Activated CD4-positive, alpha-beta memory T cell treated with anti-CD3 and anti-CD28 coated beads, Interleukin-2, amount 10 ng/mL, durations not matched to agents 7 days and 5 days (primary cell): ENCODE measurements at regions not wholly inside any gene's neighbourhood (a gene's known extent, or its start where the extent isn't known, plus 50 kb on each side); places are given as distances from the start of the nearest gene placed in this dataset.
"Not testable (repeated sequence)": the region's sequence is repeated elsewhere in the genome, so short reads cannot be mapped to it uniquely, and the experiment has no call there.

Experiments
- CTCF ChIA-PET: fragments of 350-600 bp; sonication (Branson Sonifier 250); formaldehyde crosslinking; loops from one replicate; lab custom pipeline; 2021; ENCODE audit warnings: antibody characterized with exemption, inconsistent platforms; lab: Charles Lee
- POLR2A ChIA-PET: fragments of 350-600 bp; sonication (Branson Sonifier 250); formaldehyde crosslinking; loops from one replicate; lab custom pipeline; 2021; ENCODE audit warnings: antibody characterized with exemption; lab: Charles Lee
- DNase-seq: peaks from one replicate; pipeline ENCODE4 v3.0.0-alpha.2; 2020
- H3K27ac Mint-ChIP-seq: one replicate; pipeline ENCODE4 v1.8.0; 2021; ENCODE audit warnings: mild to moderate bottlenecking, mixed read lengths
- H3K27me3 Mint-ChIP-seq: one replicate; pipeline ENCODE4 v1.8.0; 2021; ENCODE audit warnings: mixed read lengths
- H3K36me3 Mint-ChIP-seq: one replicate; pipeline ENCODE4 v1.8.0; 2021; ENCODE audit warnings: low read depth, mixed read lengths
- H3K4me1 Mint-ChIP-seq: one replicate; pipeline ENCODE4 v1.8.0; 2021; ENCODE audit warnings: mixed read lengths
- H3K4me3 Mint-ChIP-seq: one replicate; pipeline ENCODE4 v1.8.0; 2021; ENCODE audit warnings: mild to moderate bottlenecking, mixed read lengths
- H3K9me3 Mint-ChIP-seq: one replicate; pipeline ENCODE4 v1.8.0; 2021; ENCODE audit warnings: mixed read lengths

DNA sequence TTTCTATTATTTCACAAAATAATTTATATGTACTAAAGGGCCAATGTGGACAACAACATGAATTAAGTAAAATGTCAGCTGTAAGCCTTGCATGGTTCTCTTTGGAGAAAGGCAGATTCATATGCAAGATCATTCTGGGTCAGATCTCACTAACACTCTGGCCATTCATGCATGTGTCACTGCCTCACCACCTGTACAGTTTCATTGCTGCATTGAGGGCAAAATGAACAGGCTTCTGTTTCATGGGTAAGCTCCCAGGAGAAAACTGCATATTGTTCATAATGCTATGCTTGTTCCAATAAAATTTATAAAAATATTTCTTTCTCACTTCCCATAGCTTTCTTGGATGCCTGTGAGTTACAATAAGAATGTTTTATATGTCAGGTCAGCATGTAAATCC is 275.2 kb downstream of the ZNF248 start:
- Mint-ChIP-seq H3K27me3 (no peaks in the 10 kb centered on the region), H3K4me1 (no peaks in the 10 kb centered on the region), H3K4me3 (no peak overlapping the region), H3K27ac (no peak overlapping the region), H3K36me3 (no peaks in the 10 kb centered on the region), H3K9me3 (peaks cover 13% of the 10 kb centered on the region)
- ChIA-PET POLR2A (no interaction called here), CTCF (no interaction called here)
- no peak for DNase-seq

DNA sequence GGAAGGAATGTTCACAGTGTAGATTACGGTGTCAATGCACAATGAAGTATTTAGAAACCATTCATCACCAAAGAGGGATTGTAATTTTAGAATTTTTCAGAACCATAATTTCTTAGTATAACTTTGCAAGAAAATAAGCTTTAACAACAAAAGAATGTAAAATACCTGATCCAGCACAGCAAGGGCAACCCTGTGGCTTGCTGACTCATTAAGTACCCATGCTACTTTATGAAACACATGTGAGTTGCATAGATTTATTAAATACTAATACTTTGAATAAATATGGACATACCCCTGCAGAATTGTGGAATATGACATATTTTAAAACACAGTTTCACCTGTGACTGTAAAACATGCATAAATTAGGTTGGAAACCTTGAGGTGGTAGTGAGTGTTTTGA is 281.3 kb downstream of the ZNF248 start:
- no peak for DNase-seq
- no peaks in the 10 kb centered on the region for H3K36me3 Mint-ChIP-seq
- H3K4me3 Mint-ChIP-seq: no peak overlapping the region
- H3K4me1 Mint-ChIP-seq: no peaks in the 10 kb centered on the region
- no peak overlapping the region for H3K27ac Mint-ChIP-seq
- peaks cover 8% of the 10 kb centered on the region for H3K9me3 Mint-ChIP-seq
- no peaks in the 10 kb centered on the region for H3K27me3 Mint-ChIP-seq
- POLR2A ChIA-PET: no interaction called here
- CTCF ChIA-PET: no interaction called here

DNA sequence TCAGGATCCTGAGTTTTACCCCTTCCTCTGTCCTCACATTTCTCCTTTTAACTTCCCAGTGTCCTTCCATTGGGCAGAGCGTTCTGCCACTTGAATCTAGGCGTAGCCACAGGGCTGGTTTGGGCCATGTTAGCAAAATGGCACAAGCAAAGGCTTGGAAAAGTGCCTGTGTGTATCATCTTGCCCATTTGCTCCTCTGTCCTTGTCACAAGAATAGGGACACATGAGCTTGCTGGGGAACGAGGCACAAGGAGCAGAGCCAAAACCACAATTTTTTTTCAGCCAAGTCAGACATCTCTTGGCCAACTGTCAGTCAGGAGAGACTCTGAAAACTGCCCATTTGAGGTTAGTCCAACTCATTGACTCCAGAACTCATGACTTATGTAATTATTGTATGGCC is 285.2 kb downstream of the ZNF248 start:
- Mint-ChIP-seq H3K27me3 (no peaks in the 10 kb centered on the region), H3K4me1 (no peaks in the 10 kb centered on the region), H3K27ac (no peak overlapping the region), H3K4me3 (no peak overlapping the region), H3K9me3 (peaks cover 8% of the 10 kb centered on the region), H3K36me3 (no peaks in the 10 kb centered on the region)
- ChIA-PET POLR2A (no interaction called here), CTCF (no interaction called here)
- no peak for DNase-seq

DNA sequence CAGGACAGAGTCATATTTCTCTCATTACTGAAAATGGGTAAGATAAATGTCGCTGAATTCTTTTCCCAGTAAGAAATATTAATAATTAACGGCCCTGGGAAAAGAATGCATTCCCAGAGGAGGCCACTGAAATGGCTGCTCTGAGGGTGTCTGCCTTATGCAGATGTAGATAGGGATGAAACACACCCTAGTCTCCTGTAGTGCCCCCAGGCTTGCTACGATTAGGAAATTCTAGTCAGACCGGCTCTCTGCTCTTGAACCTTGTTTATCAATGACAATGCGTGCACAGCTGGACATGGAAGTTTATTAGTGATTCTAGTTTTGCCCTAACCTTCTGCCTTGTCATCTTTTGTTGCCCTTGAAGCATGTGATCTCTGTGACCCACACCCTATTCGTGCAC is 291.1 kb downstream of the ZNF248 start:
- Mint-ChIP-seq H3K9me3 (peaks cover 11% of the 10 kb centered on the region), H3K4me1 (no peaks in the 10 kb centered on the region), H3K36me3 (no peaks in the 10 kb centered on the region), H3K4me3 (no peak overlapping the region), H3K27me3 (no peaks in the 10 kb centered on the region), H3K27ac (no peak overlapping the region)
- POLR2A ChIA-PET: no interaction called here
- no peak for DNase-seq
- CTCF ChIA-PET: no interaction called here

DNA sequence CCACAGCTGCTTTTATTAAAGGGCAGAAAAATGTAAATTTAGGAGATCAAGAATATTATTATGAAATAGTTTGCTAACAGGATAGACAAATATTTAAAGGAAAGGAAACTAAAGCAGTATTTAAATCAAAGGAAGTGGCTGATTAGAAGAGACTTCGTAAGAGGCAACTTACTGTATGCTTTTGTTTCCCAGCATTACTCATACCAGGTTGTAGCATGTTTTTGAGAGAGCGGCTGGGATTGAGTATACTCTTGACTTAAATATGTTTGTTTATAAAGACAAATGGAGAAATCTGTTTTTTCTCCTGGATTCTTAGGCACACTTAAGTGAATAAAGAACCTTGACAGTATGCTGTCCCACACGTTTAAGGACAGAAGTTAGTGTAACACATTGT is 293.7 kb downstream of the ZNF248 start:
- H3K36me3 Mint-ChIP-seq: no peaks in the 10 kb centered on the region
- CTCF ChIA-PET: no interaction called here

DNA sequence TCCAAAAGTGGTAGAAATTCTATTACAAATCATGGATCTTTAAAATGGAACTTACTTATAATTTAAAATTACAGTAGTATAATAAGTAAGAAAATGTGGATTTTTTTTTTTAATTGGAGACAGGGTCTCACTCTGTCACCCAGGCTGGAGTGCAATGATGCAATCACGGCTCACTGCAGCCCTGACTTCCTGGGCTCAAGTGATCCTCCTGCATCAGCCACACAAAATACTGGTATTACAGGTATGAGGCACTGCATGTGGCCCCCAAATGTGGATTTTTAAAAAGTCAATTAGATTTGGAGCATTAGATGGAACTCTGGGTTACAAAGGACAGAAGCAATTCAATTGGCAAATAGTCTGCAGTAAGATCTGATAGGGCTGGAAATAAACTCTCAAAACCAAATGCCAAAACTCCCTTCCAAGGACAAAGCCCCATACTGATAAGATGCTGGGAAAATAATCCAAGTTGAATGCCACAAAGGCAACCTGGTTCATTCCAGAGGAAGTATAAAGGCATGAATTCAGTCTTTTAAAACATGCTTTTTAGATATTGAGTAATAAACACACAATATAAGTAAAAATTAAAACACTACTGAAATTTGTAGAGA is 294.2 kb downstream of the ZNF248 start:
- Mint-ChIP-seq H3K4me3 (no peak overlapping the region), H3K27ac (no peak overlapping the region), H3K9me3 (peaks cover 14% of the 10 kb centered on the region), H3K27me3 (no peaks in the 10 kb centered on the region), H3K36me3 (no peaks in the 10 kb centered on the region), H3K4me1 (no peaks in the 10 kb centered on the region)
- no peak for DNase-seq
- ChIA-PET CTCF (no interaction called here), POLR2A (no interaction called here)

More for the DNA sequence above, 293.7 kb downstream of the ZNF248 start:
- POLR2A ChIA-PET: no interaction called here
- H3K4me3 Mint-ChIP-seq: no peak overlapping the region
- peaks cover 14% of the 10 kb centered on the region for H3K9me3 Mint-ChIP-seq
- no peaks in the 10 kb centered on the region for H3K4me1 Mint-ChIP-seq
- H3K27me3 Mint-ChIP-seq: no peaks in the 10 kb centered on the region
- no peak overlapping the region for H3K27ac Mint-ChIP-seq
- no peak for DNase-seq

DNA sequence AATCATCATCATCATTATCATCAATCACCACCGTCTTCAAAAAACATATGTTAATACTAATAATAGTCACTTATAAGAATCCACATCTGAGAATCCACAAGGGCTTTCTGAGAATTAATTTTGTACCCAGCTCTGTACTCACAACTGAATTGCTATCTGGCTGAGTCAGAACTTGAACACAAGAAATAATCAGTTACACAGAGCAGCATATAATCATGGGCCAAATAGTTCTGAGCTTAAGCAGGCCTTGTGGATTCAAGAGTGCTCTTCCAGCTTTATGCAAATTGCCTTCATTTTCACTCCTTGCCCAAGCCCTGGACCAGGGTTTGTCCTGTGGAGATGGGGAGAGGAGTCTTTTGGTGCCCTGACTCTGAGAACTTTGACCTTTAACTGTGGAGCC is 304.5 kb downstream of the ZNF248 start:
- no peaks in the 10 kb centered on the region for H3K36me3 Mint-ChIP-seq
- POLR2A ChIA-PET: no interaction called here
- H3K27me3 Mint-ChIP-seq: no peaks in the 10 kb centered on the region
- H3K9me3 Mint-ChIP-seq: peaks cover 24% of the 10 kb centered on the region
- CTCF ChIA-PET: no interaction called here
- no peaks in the 10 kb centered on the region for H3K4me1 Mint-ChIP-seq
- H3K4me3 Mint-ChIP-seq: no peak overlapping the region
- no peak for DNase-seq
- H3K27ac Mint-ChIP-seq: no peak overlapping the region

DNA sequence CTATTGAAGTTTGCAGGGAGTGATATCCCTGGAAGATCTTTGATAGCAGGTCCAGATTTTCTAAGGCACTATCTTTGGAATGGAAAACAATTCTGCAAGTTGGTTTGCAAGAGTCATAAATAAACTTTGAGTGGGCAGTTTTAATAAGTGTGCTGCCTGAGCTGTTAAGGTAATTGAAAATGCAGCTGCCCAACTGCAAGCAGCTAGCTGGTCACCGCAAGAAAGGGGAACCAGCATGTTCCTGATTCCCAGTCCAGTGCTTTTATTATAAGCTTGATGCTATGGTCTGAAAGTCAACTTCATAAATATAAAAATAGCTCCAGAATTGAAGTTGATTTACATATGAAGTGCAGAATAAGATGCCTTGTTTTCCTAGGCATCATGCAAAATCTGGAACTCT is 308.4 kb downstream of the ZNF248 start:
- Mint-ChIP-seq H3K27ac (no peak overlapping the region), H3K9me3 (peaks cover 9% of the 10 kb centered on the region), H3K36me3 (no peaks in the 10 kb centered on the region), H3K27me3 (no peaks in the 10 kb centered on the region), H3K4me3 (no peak overlapping the region), H3K4me1 (no peaks in the 10 kb centered on the region)
- DNase-seq: no peak
- CTCF ChIA-PET: no interaction called here
- POLR2A ChIA-PET: no interaction called here

DNA sequence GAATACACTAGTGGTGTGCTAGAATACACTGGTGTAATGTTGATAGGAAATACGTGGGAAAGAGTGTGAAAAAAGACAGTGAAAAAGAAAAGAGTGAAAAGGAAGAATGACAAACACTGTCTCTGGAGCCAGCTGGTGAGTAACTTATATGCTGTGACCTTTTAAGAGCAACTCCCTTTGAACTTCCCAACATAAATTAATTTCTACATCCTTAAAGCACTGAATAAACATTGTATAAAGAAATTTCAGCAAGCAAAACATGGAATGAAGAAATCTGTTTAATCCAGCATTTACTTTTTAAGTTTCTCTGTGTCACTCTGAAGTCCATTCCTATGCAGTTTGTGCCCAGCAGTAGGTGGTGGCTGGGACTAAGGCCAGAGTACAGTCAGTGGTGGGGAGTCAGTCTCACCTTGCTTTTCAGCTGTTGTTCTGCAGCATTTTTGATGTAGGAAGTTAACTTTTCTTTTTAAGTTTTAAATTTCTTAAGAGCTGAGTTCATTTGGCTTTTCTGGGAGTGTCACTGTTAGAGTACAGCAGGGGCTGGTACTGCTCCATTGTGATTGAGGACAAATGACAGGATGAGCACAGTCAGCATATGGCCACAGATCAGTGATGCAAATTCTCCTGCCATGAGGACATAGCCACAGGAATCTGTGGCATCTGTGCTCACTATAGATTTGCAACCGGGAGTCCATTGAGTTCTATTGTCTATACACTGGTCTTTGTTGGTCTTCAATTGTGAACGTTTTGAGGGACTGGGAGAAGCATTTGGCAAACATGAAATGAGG is 321.8 kb downstream of the ZNF248 start:
- ChIA-PET POLR2A (no interaction called here), CTCF (no interaction called here)
- no peak for DNase-seq
- H3K27me3 Mint-ChIP-seq: no peaks in the 10 kb centered on the region
- H3K36me3 Mint-ChIP-seq: no peaks in the 10 kb centered on the region
- no peak overlapping the region for H3K4me3 Mint-ChIP-seq
- no peak overlapping the region for H3K27ac Mint-ChIP-seq
- H3K4me1 Mint-ChIP-seq: no peaks in the 10 kb centered on the region
- H3K9me3 Mint-ChIP-seq: peaks cover 11% of the 10 kb centered on the region

DNA sequence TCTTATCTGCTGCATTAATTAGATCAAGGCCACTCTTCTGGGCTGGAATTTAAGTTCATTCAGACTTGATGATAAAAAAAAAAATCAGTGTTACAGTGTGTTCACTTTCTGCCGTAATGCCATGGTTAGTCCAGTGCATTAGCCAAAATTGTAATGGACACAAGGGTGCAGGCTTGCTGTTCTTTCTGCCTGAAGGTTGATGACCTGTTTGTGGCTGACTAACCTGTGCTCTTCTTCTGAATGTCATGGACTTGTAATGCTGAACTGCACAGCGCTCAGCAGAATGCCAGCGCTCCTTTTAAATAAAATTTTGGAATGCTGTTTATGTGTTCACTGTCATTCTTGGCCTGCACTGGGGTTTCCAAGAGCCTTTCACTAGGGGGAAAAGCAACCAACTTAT is 323.2 kb downstream of the ZNF248 start:
- Mint-ChIP-seq H3K4me3 (no peak overlapping the region), H3K9me3 (peaks cover 10% of the 10 kb centered on the region), H3K27me3 (no peaks in the 10 kb centered on the region), H3K4me1 (no peaks in the 10 kb centered on the region), H3K27ac (no peak overlapping the region), H3K36me3 (no peaks in the 10 kb centered on the region)
- no peak for DNase-seq
- ChIA-PET CTCF (no interaction called here), POLR2A (no interaction called here)

DNA sequence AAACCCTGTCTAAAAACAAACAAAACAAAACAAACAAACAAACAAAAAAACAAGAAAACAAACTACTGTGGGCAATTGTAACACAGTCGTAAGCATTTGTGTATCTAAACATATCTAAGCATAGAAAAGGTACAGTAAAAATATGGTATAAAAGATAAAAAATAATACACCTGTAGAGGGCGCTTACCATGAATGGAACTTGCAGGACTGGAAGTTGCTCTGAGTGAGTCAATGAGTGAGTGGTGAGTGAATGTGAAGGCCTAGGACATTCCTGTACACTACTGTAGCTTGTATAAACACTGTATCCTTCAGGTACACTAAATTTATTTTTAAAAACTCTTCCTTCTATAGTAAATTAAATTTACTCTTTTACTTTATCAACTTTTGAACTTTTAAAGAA is 332.0 kb downstream of the ZNF248 start:
- H3K9me3 Mint-ChIP-seq: peaks cover 15% of the 10 kb centered on the region
- H3K27me3 Mint-ChIP-seq, DNase-seq, POLR2A ChIA-PET, H3K27ac Mint-ChIP-seq, H3K4me1 Mint-ChIP-seq, H3K4me3 Mint-ChIP-seq, H3K36me3 Mint-ChIP-seq: not testable (repeated sequence)
- CTCF ChIA-PET: interaction anchor here (0.6 kb wide), 1 partner anchor 452 kb away, joined by 3 read pairs; no protein-coding TSS in a partner anchor

DNA sequence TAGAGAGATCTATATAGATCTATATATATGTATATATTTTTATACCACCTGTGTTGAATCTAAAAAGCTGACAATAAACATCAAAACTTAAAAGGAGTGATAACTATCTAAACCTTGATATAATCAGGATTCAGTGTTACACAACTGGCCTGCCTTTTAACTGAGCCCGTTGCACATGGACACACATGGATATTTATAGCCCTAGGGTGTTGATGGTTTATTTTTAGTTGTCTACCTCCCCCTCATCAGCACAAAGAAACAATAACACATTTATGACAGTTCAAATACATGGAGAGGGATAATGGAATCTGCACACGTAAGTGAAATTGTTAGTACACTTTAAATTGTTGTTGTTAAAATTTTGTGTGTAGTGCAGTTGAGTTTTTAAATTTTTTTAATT is 336.9 kb downstream of the ZNF248 start:
- POLR2A ChIA-PET: no interaction called here
- DNase-seq: no peak
- Mint-ChIP-seq H3K4me1 (no peaks in the 10 kb centered on the region), H3K27me3 (no peaks in the 10 kb centered on the region), H3K36me3 (no peaks in the 10 kb centered on the region), H3K27ac (no peak overlapping the region), H3K4me3 (no peak overlapping the region), H3K9me3 (peaks cover 11% of the 10 kb centered on the region)
- CTCF ChIA-PET: no interaction called here

DNA sequence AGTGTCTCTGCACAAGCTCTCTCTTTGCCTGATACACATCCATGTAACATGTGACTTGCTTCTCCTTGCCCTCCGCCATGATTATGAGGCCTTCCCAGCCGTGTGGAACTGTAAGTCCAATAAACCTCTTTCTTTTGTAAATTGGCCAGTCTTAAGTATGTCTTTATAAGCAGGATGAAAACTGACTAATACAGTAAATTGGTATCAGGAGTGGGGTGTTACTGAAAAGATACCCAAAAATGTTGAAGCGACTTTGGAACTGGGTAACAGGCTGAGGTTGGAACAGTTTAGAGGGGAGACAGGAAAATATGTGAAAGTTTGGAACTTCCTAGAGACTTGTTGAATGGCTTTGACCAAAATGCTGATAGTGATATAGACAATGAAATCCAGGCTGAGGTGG is 346.9 kb downstream of the ZNF248 start:
- H3K27ac Mint-ChIP-seq, H3K36me3 Mint-ChIP-seq, H3K27me3 Mint-ChIP-seq, CTCF ChIA-PET, H3K4me1 Mint-ChIP-seq, H3K4me3 Mint-ChIP-seq, DNase-seq, POLR2A ChIA-PET: not testable (repeated sequence)
- H3K9me3 Mint-ChIP-seq: peaks cover 22% of the 10 kb centered on the region

DNA sequence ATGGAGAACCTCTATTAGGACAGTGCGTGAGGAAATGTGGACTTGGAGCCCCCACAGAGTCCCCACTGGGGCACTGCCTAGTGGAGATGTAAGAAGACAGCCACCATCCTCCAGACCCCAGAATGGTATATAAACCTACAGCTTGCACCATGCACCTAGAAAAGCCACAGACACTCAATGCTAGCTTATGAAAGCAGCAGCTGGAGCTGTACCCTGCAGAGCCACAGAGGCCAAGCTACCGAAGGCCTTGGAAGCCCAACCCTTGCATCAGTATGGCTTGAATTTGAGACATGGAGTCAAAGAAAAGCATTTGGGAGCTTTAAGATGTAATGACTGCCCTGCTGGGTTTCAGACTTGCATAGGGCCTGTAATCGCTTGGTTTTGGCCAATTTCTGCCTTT is 361.3 kb downstream of the ZNF248 start:
- Mint-ChIP-seq H3K27me3 (no peaks in the 10 kb centered on the region), H3K36me3 (no peaks in the 10 kb centered on the region), H3K4me1 (no peaks in the 10 kb centered on the region), H3K9me3 (no peaks in the 10 kb centered on the region), H3K27ac (no peak overlapping the region), H3K4me3 (no peak overlapping the region)
- no peak for DNase-seq
- ChIA-PET POLR2A (no interaction called here), CTCF (no interaction called here)
